ENCODE measurements at regions not wholly inside any gene's neighbourhood (a gene's known extent, or its start where the extent isn't known, plus 50 kb on each side); places are given as distances from the start of the nearest gene placed in this dataset.

GRCh38 chr17:54046570-54046969, 223.8 kb downstream of the KIF2B start:
- no peak for DNase-seq
- H2BK5ac ChIP-seq (ENCODE audit: low read depth, low read length, poor library complexity, severe bottlenecking), result no peak overlapping the region
- no peak overlapping the region for H4K91ac ChIP-seq (ENCODE audit: insufficient read depth, low read depth, low read length)
- H2AK9ac ChIP-seq (replicated peaks; ENCODE audit: low read depth, low read length, poor library complexity), result no peak overlapping the region
- H4K5ac ChIP-seq (ENCODE audit: low read depth, low read length), result no peak overlapping the region
- H3K4ac ChIP-seq (ENCODE audit: low read depth, low read length), result no peak overlapping the region
- H4K20me1 ChIP-seq (ENCODE audit: insufficient read depth, low read length), result no peaks in the 10 kb centered on the region
- no peaks in the 10 kb centered on the region for H3K79me1 ChIP-seq (ENCODE audit: low read depth in 1 of 2, low read length in 2 of 2)
- no peak overlapping the region for H2AK5ac ChIP-seq (ENCODE audit: low read depth, low read length)
- no peak for TF ChIP-seq BHLHE40 (IDR thresholded peaks at IDR 0.05; ENCODE audit: low read depth, low read length)
- TF ChIP-seq MAFK (IDR thresholded peaks at IDR 0.05; ENCODE audit: low read depth, low read length), result peak; percentile 59
- ChIA-PET CTCF (no interaction called here), POLR2A (ENCODE audit: unreplicated experiment) (no interaction called here)
- in situ Hi-C loops (cut with MboI; ENCODE audit: low sequenced_read_pairs) (no loop called here), dilution Hi-C loops (cut with HindIII; ENCODE audit: low sequenced_read_pairs, unreplicated experiment) (no loop called here), intact Hi-C loops (cut with micrococcal nuclease) (loop anchor here (10.0 kb wide), 1 partner anchor 168 kb away; no protein-coding TSS in a partner anchor)
- H2BK15ac ChIP-seq (ENCODE audit: low read depth, low read length), result no peak overlapping the region
- no peak overlapping the region for H2AFZ ChIP-seq (replicated peaks; ENCODE audit: low read length, poor library complexity)
- no peak overlapping the region for H3K9ac ChIP-seq (ENCODE audit: low read depth, low read length)
- H3K14ac ChIP-seq (replicated peaks; ENCODE audit: low read depth, low read length), result no peak overlapping the region
- H3K23ac ChIP-seq (ENCODE audit: low read depth, low read length), result no peak overlapping the region
- no peak overlapping the region for H3K4me2 ChIP-seq (ENCODE audit: low read depth, low read length)
- no CpG with 5 or more reads among the region's 1 CpG for WGBS, 2 experiments (ENCODE audit: extremely low coverage in 2 of 2, insufficient read length in 1 of 2)
- H3K18ac ChIP-seq (ENCODE audit: low read depth, low read length), result no peak overlapping the region
- no TSS peak for BruUV-seq (replicated peaks)
- H3K9me3 ChIP-seq (ENCODE audit: control insufficient read depth, insufficient read depth, low read length), result peaks cover 3% of the 10 kb centered on the region
- ATAC-seq (ENCODE audit: low read depth), result no peak
- no peaks in the 10 kb centered on the region for H3K9me1 ChIP-seq (ENCODE audit: insufficient read depth, low read length)
- no peak overlapping the region for H3K4me3 ChIP-seq (ENCODE audit: insufficient read depth, low read depth, low read length)
- no peak overlapping the region for H2BK120ac ChIP-seq (ENCODE audit: low read depth, low read length)
- no peaks in the 10 kb centered on the region for H3K27me3 ChIP-seq (ENCODE audit: control insufficient read depth, insufficient read depth, low read length)
- H3K27ac ChIP-seq (ENCODE audit: insufficient read depth, low read length), result no peak overlapping the region
- H2BK20ac ChIP-seq (ENCODE audit: low read depth, low read length), result no peak overlapping the region
- no peak overlapping the region for H4K8ac ChIP-seq (ENCODE audit: low read depth in 2 of 2, low read length in 2 of 2)
- H3K56ac ChIP-seq (ENCODE audit: extremely low read depth, insufficient read depth, low read length), result no peak overlapping the region
- no peaks in the 10 kb centered on the region for H3K36me3 ChIP-seq (ENCODE audit: control insufficient read depth, insufficient read depth, low read length)
- no peaks in the 10 kb centered on the region for H3K4me1 ChIP-seq (ENCODE audit: control insufficient read depth, insufficient read depth, low read length)

Data from IMR-90 (cell line).